Trophoblast cell (in vitro differentiated cells and primary cell): ENCODE measurements at regions not wholly inside any gene's neighbourhood (a gene's known extent, or its start where the extent isn't known, plus 50 kb on each side); places are given as distances from the start of the nearest gene placed in this dataset.
"Not testable (repeated sequence)": the region's sequence is repeated elsewhere in the genome, so short reads cannot be mapped to it uniquely, and the experiment has no call there.

Experiments used
- DNase-seq, 2 donors: peaks; one replicate each; pipeline ENCODE4 v3.0.0-alpha.2; 2016
- H2AFZ ChIP-seq: 2 replicates; pipeline ENCODE4 v1.6.1; 2013; ENCODE audit warnings: low read length, moderate library complexity, mild to moderate bottlenecking; ENCODE audit not compliant: insufficient read depth, poor library complexity
- H2AK5ac ChIP-seq: 2 replicates; pipeline ENCODE4 v1.6.1; 2013; ENCODE audit warnings: mild to moderate bottlenecking, low read length
- H2BK120ac ChIP-seq: 2 replicates; pipeline ENCODE4 v1.6.1; 2013; ENCODE audit warnings: low read length, mild to moderate bottlenecking, moderate library complexity; ENCODE audit not compliant: insufficient read depth, poor library complexity
- H2BK12ac ChIP-seq: 2 replicates; pipeline ENCODE4 v1.6.1; 2013; ENCODE audit warnings: mild to moderate bottlenecking, low read length, moderate library complexity
- H2BK5ac ChIP-seq: 2 replicates; pipeline ENCODE4 v1.6.1; 2013; ENCODE audit warnings: low read length, low read depth, moderate library complexity, mild to moderate bottlenecking; ENCODE audit not compliant: poor library complexity
- H3K14ac ChIP-seq: 2 replicates; pipeline ENCODE4 v1.6.1; 2013; ENCODE audit warnings: mild to moderate bottlenecking, low read length
- H3K18ac ChIP-seq: 2 replicates; pipeline ENCODE4 v1.6.1; 2013; ENCODE audit warnings: mild to moderate bottlenecking, low read length
- H3K23ac ChIP-seq: 2 replicates; pipeline ENCODE4 v1.6.1; 2013; ENCODE audit warnings: low read length
- H3K27ac ChIP-seq: 2 replicates; pipeline ENCODE4 v1.5.1; 2013; ENCODE audit warnings: low read depth, mild to moderate bottlenecking, inconsistent platforms, low read length, moderate library complexity
- H3K27me3 ChIP-seq: 2 replicates; pipeline ENCODE4 v1.6.1; 2013; ENCODE audit warnings: inconsistent platforms, mild to moderate bottlenecking, low read length, moderate library complexity; ENCODE audit not compliant: insufficient read depth
- H3K36me3 ChIP-seq, 2 experiments: 1 replicate in 1 of 2; 2 replicates in 1 of 2; pipeline ENCODE4 v1.6.1; 2013; ENCODE audit warnings: low read length in 2 of 2, mild to moderate bottlenecking in 2 of 2, moderate library complexity in 1 of 2; ENCODE audit not compliant: insufficient read depth in 2 of 2, control insufficient read depth in 1 of 2
- H3K4ac ChIP-seq: 2 replicates; pipeline ENCODE4 v1.6.1; 2013; ENCODE audit warnings: low read depth, mild to moderate bottlenecking, low read length, moderate library complexity
- H3K4me1 ChIP-seq, 2 experiments: 1 replicate in 1 of 2; 2 replicates in 1 of 2; pipeline ENCODE4 v1.6.1; 2013; ENCODE audit warnings: low read length in 2 of 2, mild to moderate bottlenecking in 2 of 2, moderate library complexity in 1 of 2; ENCODE audit not compliant: insufficient read depth in 2 of 2, control insufficient read depth in 1 of 2
- H3K4me2 ChIP-seq: 2 replicates; pipeline ENCODE4 v1.6.1; 2013; ENCODE audit warnings: inconsistent platforms, mild to moderate bottlenecking, low read length, moderate library complexity
- H3K4me3 ChIP-seq: 2 replicates; pipeline ENCODE4 v1.5.1; 2013; ENCODE audit warnings: mild to moderate bottlenecking, low read depth, low read length, inconsistent platforms
- H3K79me1 ChIP-seq: one replicate; pipeline ENCODE4 v1.6.1; 2013; ENCODE audit warnings: low read length
- H3K79me2 ChIP-seq: 2 replicates; pipeline ENCODE4 v1.6.1; 2013; ENCODE audit warnings: low read length, mild to moderate bottlenecking; ENCODE audit not compliant: control insufficient read depth, insufficient read depth, poor library complexity
- H3K9ac ChIP-seq: 2 replicates; pipeline ENCODE4 v1.6.1; 2013; ENCODE audit warnings: mild to moderate bottlenecking, low read length
- H3K9me3 ChIP-seq: 2 replicates; pipeline ENCODE4 v1.6.1; 2013; ENCODE audit warnings: low read depth, mild to moderate bottlenecking, control low read depth, inconsistent platforms, low read length; ENCODE audit not compliant: insufficient read depth
- H4K12ac ChIP-seq: 2 replicates; pipeline ENCODE4 v1.6.1; 2013; ENCODE audit warnings: low read depth, mild to moderate bottlenecking, low read length, moderate library complexity
- H4K8ac ChIP-seq: 2 replicates; pipeline ENCODE4 v1.6.1; 2013; ENCODE audit warnings: low read depth, mild to moderate bottlenecking, low read length, moderate library complexity
- H4K91ac ChIP-seq: one replicate; pipeline ENCODE4 v1.6.1; 2013; ENCODE audit warnings: low read depth, mild to moderate bottlenecking, low read length, moderate library complexity
- WGBS: extraction: QIAGEN DNeasy Blood & Tissue Kit; methylation state at CpG from one replicate; pipeline ENCODE4 v1.1.7; 2013; ENCODE audit warnings: missing lambda C conversion rate; ENCODE audit not compliant: insufficient read length, insufficient coverage; ENCODE audit errors: extremely low coverage; 5-methylcytosine and 5-hydroxymethylcytosine counted together

- not testable (repeated sequence) for H3K79me2 ChIP-seq, H4K91ac ChIP-seq, H3K18ac ChIP-seq, H3K23ac ChIP-seq, H2BK5ac ChIP-seq, H3K79me1 ChIP-seq, H2AFZ ChIP-seq, H3K36me3 ChIP-seq, H3K14ac ChIP-seq, H2AK5ac ChIP-seq, H3K4me1 ChIP-seq, DNase-seq, H2BK120ac ChIP-seq, H4K12ac ChIP-seq, H3K27me3 ChIP-seq, H3K27ac ChIP-seq, H4K8ac ChIP-seq, H3K4me3 ChIP-seq, H3K9ac ChIP-seq, H3K4ac ChIP-seq, H3K4me2 ChIP-seq, H2BK12ac ChIP-seq
- H3K9me3 ChIP-seq, result peaks cover 22% of the 10 kb centered on the region
- no CpG with 5 or more reads among the region's 5 CpGs for WGBS
These were observed 421.6 kb upstream of the ZNF722 start for GRCh38 chr7:63577066-63577465.

- H2BK12ac ChIP-seq, H2BK120ac ChIP-seq, H3K27me3 ChIP-seq, H3K4ac ChIP-seq, H3K18ac ChIP-seq, H3K36me3 ChIP-seq, H2AFZ ChIP-seq, H3K4me1 ChIP-seq, H2BK5ac ChIP-seq, H4K8ac ChIP-seq, H3K4me3 ChIP-seq, H4K12ac ChIP-seq, H4K91ac ChIP-seq, H3K27ac ChIP-seq, H3K79me1 ChIP-seq, H2AK5ac ChIP-seq, H3K23ac ChIP-seq, H3K9ac ChIP-seq, H3K4me2 ChIP-seq, H3K79me2 ChIP-seq, DNase-seq, H3K14ac ChIP-seq: not testable (repeated sequence)
- H3K9me3 ChIP-seq, result peaks cover 19% of the 10 kb centered on the region
- no CpG with 5 or more reads among the region's 12 CpGs for WGBS
These were observed 418.6 kb upstream of the ZNF722 start for GRCh38 chr7:63580045-63580444.

GRCh38 chr7:63580536-63581300 is 417.9 kb upstream of the ZNF722 start:
- H2BK12ac ChIP-seq, H3K4ac ChIP-seq, H3K27me3 ChIP-seq, H2BK5ac ChIP-seq, H2AFZ ChIP-seq, H3K4me2 ChIP-seq, H3K79me1 ChIP-seq, H3K14ac ChIP-seq, DNase-seq, H3K4me1 ChIP-seq, H2BK120ac ChIP-seq, H3K4me3 ChIP-seq, H3K23ac ChIP-seq, H3K18ac ChIP-seq, H3K79me2 ChIP-seq, H3K27ac ChIP-seq, H2AK5ac ChIP-seq, H3K9ac ChIP-seq, H4K91ac ChIP-seq, H4K12ac ChIP-seq, H4K8ac ChIP-seq, H3K36me3 ChIP-seq: not testable (repeated sequence)
- peaks cover 17% of the 10 kb centered on the region for H3K9me3 ChIP-seq
- WGBS, result no CpG with 5 or more reads among the region's 28 CpGs

- no CpG with 5 or more reads among the region's 12 CpGs for WGBS
- H3K79me2 ChIP-seq, H3K27ac ChIP-seq, H2BK120ac ChIP-seq, H3K23ac ChIP-seq, H3K14ac ChIP-seq, H4K8ac ChIP-seq, H3K4me2 ChIP-seq, DNase-seq, H3K4me3 ChIP-seq, H2AFZ ChIP-seq, H2BK12ac ChIP-seq, H3K4ac ChIP-seq, H3K36me3 ChIP-seq, H3K27me3 ChIP-seq, H3K79me1 ChIP-seq, H3K9ac ChIP-seq, H3K4me1 ChIP-seq, H2BK5ac ChIP-seq, H3K18ac ChIP-seq, H2AK5ac ChIP-seq, H4K91ac ChIP-seq, H4K12ac ChIP-seq: not testable (repeated sequence)
- H3K9me3 ChIP-seq, result peaks cover 16% of the 10 kb centered on the region
These were observed 415.9 kb upstream of the ZNF722 start for GRCh38 chr7:63582771-63583170.
